SK-N-SH (cell line): ENCODE measurements at regions not wholly inside any gene's neighbourhood (a gene's known extent, or its start where the extent isn't known, plus 50 kb on each side); places are given as distances from the start of the nearest gene placed in this dataset.

ENCODE experiments used
- CTCF ChIA-PET: fragments of 300-600, 350-600 bp; formaldehyde crosslinking; extraction: SDS; loops from one replicate; lab custom pipeline; 2021; lab: Yijun Ruan, JAX
- POLR2A ChIA-PET: fragments of 350-600 bp; sonication (Branson Sonifier 250); formaldehyde crosslinking; extraction: SDS; loops from one replicate; lab custom pipeline; 2020; ENCODE audit warnings: antibody characterized with exemption, inconsistent platforms; lab: Yijun Ruan, JAX
- DNase-seq: peaks from one replicate; pipeline ENCODE4 v3.0.0; 2012
- H2AFZ ChIP-seq: fragments of 200-600 bp; sonication (generic); 2 replicates; pipeline ENCODE4 v1.8.1; 2016; ENCODE audit warnings: antibody characterized with exemption, mild to moderate bottlenecking, low read depth
- H3F3A ChIP-seq: fragments of 200-600 bp; sonication (generic); replicated peaks from 2 replicates; pipeline ENCODE3; 2016; ENCODE audit warnings: antibody characterized with exemption, mild to moderate bottlenecking; ENCODE audit not compliant: insufficient read depth
- H3K27ac ChIP-seq, 2 experiments: fragments of 200-500 bp in 1 of 2; fragments of 200-600 bp in 1 of 2; sonication (Bioruptor generic) in 1 of 2; sonication (generic), shearing (Covaris generic) in 1 of 2; 2 replicates each; pipeline versions ENCODE4 v1.5.1 to v1.6.1; 2014 to 2016; ENCODE audit warnings: low read depth in 2 of 2, inconsistent platforms in 1 of 2, low read length in 1 of 2, mild to moderate bottlenecking in 1 of 2, mixed read lengths in 1 of 2
- H3K27me3 ChIP-seq: fragments of 200-600 bp; sonication (generic), shearing (Covaris generic); 2 replicates; pipeline ENCODE4 v1.6.1; 2016; ENCODE audit warnings: mixed run types; ENCODE audit not compliant: insufficient read depth
- H3K36me3 ChIP-seq, 2 experiments: fragments of 200-500 bp in 1 of 2; fragments of 200-600 bp in 1 of 2; sonication (Bioruptor generic) in 1 of 2; sonication (generic) in 1 of 2; replicated peaks in 1 of 2; 2 replicates each; pipeline versions ENCODE3 to v1.5.1; 2014 to 2016; ENCODE audit warnings: low read length in 1 of 2, mild to moderate bottlenecking in 1 of 2; ENCODE audit not compliant: insufficient read depth in 2 of 2, control insufficient read depth in 1 of 2
- H3K4me1 ChIP-seq, 2 experiments: fragments of 200-500 bp in 1 of 2; fragments of 200-600 bp in 1 of 2; sonication (Bioruptor generic) in 1 of 2; sonication (generic), shearing (Covaris generic) in 1 of 2; 2 replicates each; pipeline versions ENCODE4 v1.5.1 to v1.6.1; 2014 to 2016; ENCODE audit warnings: low read depth in 1 of 2, low read length in 1 of 2, mixed run types in 1 of 2; ENCODE audit not compliant: insufficient read depth in 2 of 2, control insufficient read depth in 1 of 2
- H3K4me2 ChIP-seq: fragments of 200-600 bp; sonication (generic), shearing (Covaris generic); 2 replicates; pipeline ENCODE4 v1.6.1; 2017; ENCODE audit warnings: mixed run types
- H3K4me3 ChIP-seq, 2 experiments: fragments of 200-500 bp in 1 of 2; fragments of 200-600 bp in 1 of 2; sonication (Bioruptor generic) in 1 of 2; sonication (generic), shearing (Covaris generic) in 1 of 2; 2 replicates each; pipeline versions ENCODE4 v1.5.1 to v1.8.1; 2014 to 2016; ENCODE audit warnings: low read depth in 2 of 2, inconsistent platforms in 1 of 2, low read length in 1 of 2, mild to moderate bottlenecking in 1 of 2, mixed read lengths in 1 of 2, moderate library complexity in 1 of 2
- H3K79me2 ChIP-seq: fragments of 200-600 bp; sonication (generic); 2 replicates; pipeline ENCODE4 v1.8.1; 2017; ENCODE audit warnings: mild to moderate bottlenecking; ENCODE audit not compliant: insufficient read depth
- H3K9ac ChIP-seq: fragments of 200-600 bp; sonication (generic); 2 replicates; pipeline ENCODE4 v1.6.1; 2017; ENCODE audit warnings: mixed run types
- H3K9me2 ChIP-seq: fragments of 200-600 bp; sonication (generic); 2 replicates; pipeline ENCODE4 v1.6.1; 2017; ENCODE audit warnings: mixed run types
- H3K9me3 ChIP-seq: fragments of 200-600 bp; sonication (generic); 2 replicates; pipeline ENCODE4 v1.6.1; 2017; ENCODE audit warnings: mixed run types, mild to moderate bottlenecking, moderate library complexity
- H4K20me1 ChIP-seq: fragments of 200-600 bp; sonication (generic); 2 replicates; pipeline ENCODE4 v1.6.1; 2017; ENCODE audit warnings: mild to moderate bottlenecking, mixed run types; ENCODE audit not compliant: insufficient read depth
- CHD2 ChIP-seq: fragments of 150-350 bp; IDR thresholded peaks from 2 replicates; pipeline ENCODE4 v1.6.1; 2018; ENCODE audit warnings: low read length; ENCODE audit not compliant: partially characterized antibody
- CTCF ChIP-seq: fragments of 200-600 bp; sonication (generic); IDR thresholded peaks from 2 replicates; pipeline ENCODE4 v1.6.1; 2017; ENCODE audit warnings: antibody characterized with exemption, mild to moderate bottlenecking, moderate library complexity
- EP300 ChIP-seq, 2 experiments: IDR thresholded peaks; 2 replicates each; pipeline versions ENCODE4 v1.4.0 to v1.6.1; 2012; ENCODE audit warnings: borderline replicate concordance in 1 of 2, low read depth in 1 of 2, low read length in 1 of 2
- EZH2phosphoT487 ChIP-seq: fragments of 200-600 bp; sonication (generic); IDR thresholded peaks from 2 replicates; pipeline ENCODE4 v1.6.1; 2017; ENCODE audit warnings: low read depth, mixed run types, mild to moderate bottlenecking, antibody characterized with exemption, moderate library complexity, borderline replicate concordance
- FOSL2 ChIP-seq: IDR thresholded peaks from 2 replicates; pipeline ENCODE4 v1.4.0; 2012; ENCODE audit warnings: low read depth, mild to moderate bottlenecking, moderate library complexity, borderline replicate concordance
- FOXM1 ChIP-seq: IDR thresholded peaks from 2 replicates; pipeline ENCODE4 v1.4.0; 2012; ENCODE audit warnings: low read depth, mild to moderate bottlenecking
- JUND ChIP-seq: IDR thresholded peaks from 2 replicates; pipeline ENCODE4 v1.4.0; 2012
- MEF2A ChIP-seq: IDR thresholded peaks from 2 replicates; pipeline ENCODE4 v1.4.0; 2012; ENCODE audit warnings: low read depth, borderline replicate concordance
- NFIC ChIP-seq: IDR thresholded peaks from 2 replicates; pipeline ENCODE4 v1.4.0; 2012; ENCODE audit warnings: borderline replicate concordance
- NRF1 ChIP-seq: IDR thresholded peaks from 2 replicates; pipeline ENCODE4 v1.6.1; 2012; ENCODE audit warnings: low read depth, mild to moderate bottlenecking, low read length
- PBX3 ChIP-seq: IDR thresholded peaks from 2 replicates; pipeline ENCODE4; 2012
- REST ChIP-seq: IDR thresholded peaks from 2 replicates; pipeline ENCODE4 v1.6.1; 2012; ENCODE audit warnings: mild to moderate bottlenecking, low read depth, low read length, moderate library complexity
- RFX5 ChIP-seq: IDR thresholded peaks from 2 replicates; pipeline ENCODE4 v1.6.1; 2012; ENCODE audit warnings: mild to moderate bottlenecking, improper control_type of control experiment, low read length
- TAF1 ChIP-seq: IDR thresholded peaks from 2 replicates; pipeline ENCODE4 v1.6.1; 2012; ENCODE audit warnings: low read depth, mild to moderate bottlenecking, low read length, moderate library complexity, borderline replicate concordance
- TCF12 ChIP-seq: IDR thresholded peaks from 2 replicates; pipeline ENCODE4 v1.4.0; 2012
- USF1 ChIP-seq: IDR thresholded peaks from 2 replicates; pipeline ENCODE4 v1.4.0; 2012; ENCODE audit warnings: low read depth, borderline replicate concordance
- USF2 ChIP-seq: fragments of 150-350 bp; IDR thresholded peaks from 2 replicates; pipeline ENCODE4 v1.6.1; 2017; ENCODE audit warnings: antibody characterized with exemption, low read length, low read depth, borderline replicate concordance
- ZBTB33 ChIP-seq: IDR thresholded peaks from 2 replicates; pipeline ENCODE4 v1.4.0; 2012; ENCODE audit warnings: low read depth, borderline replicate concordance
- whole genome bisulfite sequencing: methylation state at CpG from one replicate; pipeline ENCODE4 v1.1.6; 2017; ENCODE audit warnings: low lambda C conversion rate; 5-methylcytosine and 5-hydroxymethylcytosine counted together

- no peaks in the 10 kb centered on the region for H4K20me1 ChIP-seq
- no peak overlapping the region for H3K4me3 ChIP-seq
- no peak overlapping the region for H2AFZ ChIP-seq
- no peak for DNase-seq
- no peaks in the 10 kb centered on the region for H3K9me3 ChIP-seq
- no peaks in the 10 kb centered on the region for H3K79me2 ChIP-seq
- H3K4me1 ChIP-seq: no peaks in the 10 kb centered on the region
- no peak overlapping the region for H3K4me2 ChIP-seq
- CTCF ChIA-PET: no interaction called here
- no peaks in the 10 kb centered on the region for H3K36me3 ChIP-seq
- H3K27me3 ChIP-seq: no peaks in the 10 kb centered on the region
- no peaks in the 10 kb centered on the region for H3K9me2 ChIP-seq
- TF ChIP-seq FOSL2 (no peak), MEF2A (no peak), PBX3 (no peak), NFIC (no peak), RFX5 (no peak), JUND (no peak), NRF1 (no peak), CHD2 (no peak), USF2 (no peak), USF1 (no peak), FOXM1 (no peak), EZH2phosphoT487 (no peak)
- TF ChIP-seq, all 33 proteins: peak for 0
- POLR2A ChIA-PET: no interaction called here
- Histone ChIP-seq H3F3A (no peaks in the 10 kb centered on the region), H3K9ac (no peak overlapping the region), H3K27ac (no peak overlapping the region)
- WGBS: 51% methylated on average over 10 of the region's 11 CpGs
Observed at GRCh38 chr10:130795819-130796218, 515.7 kb downstream of the TCERG1L start.

GRCh38 chr10:130799532-130799931 is 512.0 kb downstream of the TCERG1L start:
- no peaks in the 10 kb centered on the region for H4K20me1 ChIP-seq
- H3K27me3 ChIP-seq: no peaks in the 10 kb centered on the region
- no peak overlapping the region for H3K9ac ChIP-seq
- POLR2A ChIA-PET: no interaction called here
- H3K4me2 ChIP-seq: no peak overlapping the region
- CTCF ChIA-PET: no interaction called here
- no peaks in the 10 kb centered on the region for H3K9me2 ChIP-seq
- H3K9me3 ChIP-seq: no peaks in the 10 kb centered on the region
- H3K4me1 ChIP-seq: no peaks in the 10 kb centered on the region
- DNase-seq: no peak
- no peaks in the 10 kb centered on the region for H3F3A ChIP-seq
- no peak overlapping the region for H3K4me3 ChIP-seq
- no peaks in the 10 kb centered on the region for H3K79me2 ChIP-seq
- H2AFZ ChIP-seq: no peak overlapping the region
- H3K36me3 ChIP-seq: no peaks in the 10 kb centered on the region
- H3K27ac ChIP-seq: no peak overlapping the region
- 56% methylated on average over 6 of the region's 6 CpGs for WGBS
- TF ChIP-seq TCF12: no peak
- no peak for TF ChIP-seq NRF1
- no peak for TF ChIP-seq TAF1
- no peak for TF ChIP-seq ZBTB33
- TF ChIP-seq CHD2: no peak
- no peak for TF ChIP-seq EP300 (IDR thresholded peaks at IDR 0.05; ENCODE audit: borderline replicate concordance in 1 of 2, low read depth in 1 of 2, low read length in 1 of 2)
- TF ChIP-seq CTCF: no peak
- no peak for TF ChIP-seq JUND
- TF ChIP-seq REST: no peak
